HEK293 (cell line): ENCODE measurements at regions not wholly inside any gene's neighbourhood (a gene's known extent, or its start where the extent isn't known, plus 50 kb on each side); places are given as distances from the start of the nearest gene placed in this dataset.

Source experiments
- CTCF ChIA-PET: fragments of 350-600 bp; formaldehyde crosslinking; extraction: SDS; loops from one replicate; lab custom pipeline; 2021; ENCODE audit warnings: antibody characterized with exemption; lab: Yijun Ruan, JAX
- POLR2A ChIA-PET: fragments of 300-600 bp; formaldehyde crosslinking; extraction: SDS; loops from one replicate; lab custom pipeline; 2020; ENCODE audit warnings: antibody characterized with exemption, inconsistent platforms; lab: Yijun Ruan, JAX
- H3K27ac ChIP-seq: fragments of 200-500 bp; sonication (Bioruptor generic); 2 replicates; pipeline ENCODE4 v1.5.1; 2014; ENCODE audit warnings: low read depth, low read length, control low read depth, inconsistent platforms; ENCODE audit errors: extremely low read depth
- H3K36me3 ChIP-seq, 2 experiments: fragments of 200-500 bp in 1 of 2; sonication (Bioruptor generic) in 1 of 2; 1 replicate in 1 of 2; 2 replicates in 1 of 2; pipeline ENCODE4 v1.5.1; 2014 to 2017; ENCODE audit warnings: inconsistent platforms in 2 of 2, low read length in 2 of 2; ENCODE audit not compliant: control insufficient read depth in 2 of 2, insufficient read depth in 1 of 2
- H3K4me1 ChIP-seq: fragments of 200-500 bp; sonication (Bioruptor generic); 2 replicates; pipeline ENCODE4 v1.5.1; 2014; ENCODE audit warnings: mild to moderate bottlenecking, low read length, inconsistent platforms; ENCODE audit not compliant: control insufficient read depth, insufficient read depth
- H3K4me3 ChIP-seq: 2 replicates; pipeline ENCODE4 v1.5.1; 2011; ENCODE audit warnings: low read depth, mild to moderate bottlenecking, control low read depth, low read length, moderate library complexity
- H3K9me3 ChIP-seq: fragments of 200-500 bp; sonication (Bioruptor generic); 2 replicates; pipeline ENCODE4 v1.5.1; 2014; ENCODE audit warnings: low read depth, low read length, inconsistent platforms; ENCODE audit not compliant: control insufficient read depth, insufficient read depth
- GLI2 ChIP-seq: fragments of 450-650 bp; formaldehyde crosslinking; IDR thresholded peaks from 2 replicates; pipeline ENCODE4; 2017; ENCODE audit warnings: missing biosample characterization, missing genetic modification characterization, low read depth, borderline replicate concordance
- KLF7 ChIP-seq: fragments of 450-650 bp; formaldehyde crosslinking; IDR thresholded peaks from 2 replicates; pipeline ENCODE4 v1.5.1; 2016; ENCODE audit warnings: missing biosample characterization, missing genetic modification characterization, borderline replicate concordance
- ZBTB20 ChIP-seq: fragments of 450-650 bp; formaldehyde crosslinking; IDR thresholded peaks from 2 replicates; pipeline ENCODE4 v1.5.1; 2016; ENCODE audit warnings: missing biosample characterization, missing genetic modification characterization
- ZBTB6 ChIP-seq: fragments of 450-650 bp; formaldehyde crosslinking; IDR thresholded peaks from 2 replicates; pipeline ENCODE4 v1.5.1; 2017; ENCODE audit warnings: missing biosample characterization, missing genetic modification characterization
- ZBTB8A ChIP-seq: fragments of 450-650 bp; formaldehyde crosslinking; IDR thresholded peaks from 2 replicates; pipeline ENCODE4 v1.5.1; 2016; ENCODE audit warnings: missing biosample characterization, missing genetic modification characterization
- ZNF175 ChIP-seq: fragments of 450-650 bp; formaldehyde crosslinking; IDR thresholded peaks from 2 replicates; pipeline ENCODE4 v1.5.1; 2016; ENCODE audit warnings: missing biosample characterization, missing genetic modification characterization
- ZNF19 ChIP-seq: fragments of 450-650 bp; formaldehyde crosslinking; IDR thresholded peaks from 2 replicates; pipeline ENCODE4; 2016; ENCODE audit warnings: missing biosample characterization, missing genetic modification characterization, low read depth
- ZNF239 ChIP-seq: fragments of 450-650 bp; formaldehyde crosslinking; IDR thresholded peaks from 2 replicates; pipeline ENCODE4 v1.5.1; 2016; ENCODE audit warnings: missing biosample characterization, missing genetic modification characterization
- ZNF311 ChIP-seq: fragments of 450-650 bp; formaldehyde crosslinking; IDR thresholded peaks from 2 replicates; pipeline ENCODE4 v1.5.1; 2017; ENCODE audit warnings: missing biosample characterization, missing genetic modification characterization, borderline replicate concordance
- ZNF324 ChIP-seq: fragments of 450-650 bp; formaldehyde crosslinking; IDR thresholded peaks from 2 replicates; pipeline ENCODE4 v1.5.1; 2016; ENCODE audit warnings: missing biosample characterization, missing genetic modification characterization
- ZNF335 ChIP-seq: fragments of 450-650 bp; formaldehyde crosslinking; conservative IDR thresholded peaks from 2 replicates; pipeline ENCODE4 v1.5.1; 2016; ENCODE audit warnings: missing biosample characterization, missing genetic modification characterization
- ZNF48 ChIP-seq: fragments of 450-650 bp; formaldehyde crosslinking; IDR thresholded peaks from 2 replicates; pipeline ENCODE4 v1.5.1; 2016; ENCODE audit warnings: missing biosample characterization, missing genetic modification characterization
- ZNF510 ChIP-seq: fragments of 450-650 bp; formaldehyde crosslinking; IDR thresholded peaks from 2 replicates; pipeline ENCODE4 v1.5.1; 2018; ENCODE audit warnings: mild to moderate bottlenecking, missing genetic modification characterization, missing biosample characterization; ENCODE audit not compliant: insufficient replicate concordance
- ZNF610 ChIP-seq: fragments of 450-650 bp; formaldehyde crosslinking; IDR thresholded peaks from 2 replicates; pipeline ENCODE4 v1.5.1; 2016; ENCODE audit warnings: missing biosample characterization, missing genetic modification characterization, borderline replicate concordance
- ZNF658 ChIP-seq: fragments of 450-650 bp; formaldehyde crosslinking; IDR thresholded peaks from 2 replicates; pipeline ENCODE4; 2016; ENCODE audit warnings: missing biosample characterization, missing genetic modification characterization
- ZNF670 ChIP-seq: fragments of 450-650 bp; formaldehyde crosslinking; IDR thresholded peaks from 2 replicates; pipeline ENCODE4 v1.5.1; 2016; ENCODE audit warnings: missing biosample characterization, missing genetic modification characterization, low read depth
- ZNF677 ChIP-seq: fragments of 450-650 bp; IDR thresholded peaks from 2 replicates; pipeline ENCODE4 v1.5.0; 2018; ENCODE audit warnings: missing biosample characterization, mild to moderate bottlenecking, missing genetic modification characterization, moderate library complexity
- ZNF768 ChIP-seq: fragments of 450-650 bp; formaldehyde crosslinking; IDR thresholded peaks from 2 replicates; pipeline ENCODE4 v1.5.1; 2018; ENCODE audit warnings: missing biosample characterization, mild to moderate bottlenecking, missing genetic modification characterization
- ZNF777 ChIP-seq: fragments of 450-650 bp; formaldehyde crosslinking; IDR thresholded peaks from 2 replicates; pipeline ENCODE4 v1.5.1; 2017; ENCODE audit warnings: missing biosample characterization, missing genetic modification characterization, borderline replicate concordance
- ZNF791 ChIP-seq: fragments of 450-650 bp; formaldehyde crosslinking; IDR thresholded peaks from 2 replicates; pipeline ENCODE4 v1.5.1; 2016; ENCODE audit warnings: missing biosample characterization, missing genetic modification characterization
- ZNF837 ChIP-seq: fragments of 450-650 bp; formaldehyde crosslinking; IDR thresholded peaks from 2 replicates; pipeline ENCODE4 v1.5.1; 2016; ENCODE audit warnings: missing biosample characterization, missing genetic modification characterization
- TF ChIP-seq, protein P1 (sequence below): fragments of 450-650 bp; formaldehyde crosslinking; IDR thresholded peaks from 2 replicates; pipeline ENCODE4 v1.5.1; 2016; ENCODE audit warnings: missing biosample characterization, missing genetic modification characterization

GRCh38 chr1:101728029-101728428 is 268.7 kb downstream of the OLFM3 start (continued):
- TF ChIP-seq, protein P1, sequence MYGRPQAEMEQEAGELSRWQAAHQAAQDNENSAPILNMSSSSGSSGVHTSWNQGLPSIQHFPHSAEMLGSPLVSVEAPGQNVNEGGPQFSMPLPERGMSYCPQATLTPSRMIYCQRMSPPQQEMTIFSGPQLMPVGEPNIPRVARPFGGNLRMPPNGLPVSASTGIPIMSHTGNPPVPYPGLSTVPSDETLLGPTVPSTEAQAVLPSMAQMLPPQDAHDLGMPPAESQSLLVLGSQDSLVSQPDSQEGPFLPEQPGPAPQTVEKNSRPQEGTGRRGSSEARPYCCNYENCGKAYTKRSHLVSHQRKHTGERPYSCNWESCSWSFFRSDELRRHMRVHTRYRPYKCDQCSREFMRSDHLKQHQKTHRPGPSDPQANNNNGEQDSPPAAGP: no peak
- no peak for TF ChIP-seq ZNF175
- TF ChIP-seq KLF7 (tag by site-specific recombination): no peak
- TF ChIP-seq ZNF239 (tag by site-specific recombination): no peak
- TF ChIP-seq ZNF48 (tag by site-specific recombination): no peak

GRCh38 chr1:101730559-101730958 is 266.2 kb downstream of the OLFM3 start:
- no peak overlapping the region for H3K4me3 ChIP-seq
- no peak overlapping the region for H3K27ac ChIP-seq
- H3K4me1 ChIP-seq: no peaks in the 10 kb centered on the region
- H3K9me3 ChIP-seq: no peaks in the 10 kb centered on the region
- ChIA-PET CTCF (interaction anchor here (1.0 kb wide), 1 partner anchor 224 kb away, joined by 4 read pairs; no protein-coding TSS in a partner anchor), POLR2A (no interaction called here)
- H3K36me3 ChIP-seq: no peaks in the 10 kb centered on the region
- TF ChIP-seq ZNF324 (no peak), ZNF658 (no peak), ZNF670 (tag by site-specific recombination) (no peak), ZNF791 (no peak), ZNF837 (no peak), ZNF777 (tag by site-specific recombination) (no peak), ZBTB20 (tag by site-specific recombination) (no peak), GLI2 (tag by site-specific recombination) (no peak)
- TF ChIP-seq, protein P1: no peak

DNA sequence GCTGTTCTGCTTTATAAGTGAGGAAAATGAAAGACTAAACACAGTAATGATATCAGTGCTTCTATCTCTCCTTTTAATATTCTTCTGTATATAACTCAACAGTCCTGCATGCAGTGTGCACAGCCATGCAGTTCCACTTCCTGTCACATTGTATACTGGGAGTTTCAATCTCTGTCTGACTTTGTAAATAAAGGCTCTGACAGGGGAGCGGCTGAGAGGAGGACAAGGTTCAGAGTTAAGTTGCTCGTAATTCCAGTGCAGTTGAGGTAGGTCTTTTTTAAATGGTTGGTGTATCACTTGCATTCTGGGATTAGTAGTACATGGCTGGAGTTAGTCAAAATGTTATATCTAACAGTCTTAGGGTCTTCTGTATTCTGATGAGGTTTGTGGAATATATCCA is 264.5 kb downstream of the OLFM3 start:
- Histone ChIP-seq H3K4me1 (no peaks in the 10 kb centered on the region), H3K27ac (no peak overlapping the region), H3K9me3 (no peaks in the 10 kb centered on the region), H3K4me3 (no peak overlapping the region), H3K36me3 (no peaks in the 10 kb centered on the region)
- TF ChIP-seq ZBTB6 (tag by site-specific recombination) (no peak), ZBTB8A (no peak), ZNF677 (tag by site-specific recombination) (no peak), ZNF335 (tag by site-specific recombination) (no peak)
- POLR2A ChIA-PET: no interaction called here
- CTCF ChIA-PET: no interaction called here

DNA sequence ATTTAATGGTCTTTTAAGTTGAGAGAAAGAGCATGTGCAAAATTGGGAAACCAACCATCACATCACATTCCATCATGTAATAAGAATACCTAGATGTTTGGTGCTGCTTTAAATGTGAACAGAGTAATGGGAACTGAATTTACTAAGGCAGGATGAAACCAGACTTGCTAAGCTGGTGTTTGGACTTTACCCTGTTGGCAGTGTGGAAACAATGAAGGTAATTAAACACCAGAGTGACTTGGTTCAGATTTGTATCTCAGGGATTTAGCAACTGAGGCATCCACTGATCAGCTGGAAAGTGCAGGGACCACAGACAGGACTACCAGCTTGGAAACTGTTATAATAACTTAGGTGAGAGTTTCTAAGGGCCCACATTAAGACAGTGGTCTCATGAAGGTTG is 263.4 kb downstream of the OLFM3 start:
- no peak for TF ChIP-seq ZNF19 (tag by site-specific recombination)
- no peak for TF ChIP-seq ZNF311 (tag by site-specific recombination)
- TF ChIP-seq ZNF768 (tag by site-specific recombination): no peak
- TF ChIP-seq ZNF610: no peak
- TF ChIP-seq ZNF510 (tag by site-specific recombination): no peak
- Histone ChIP-seq H3K27ac (no peak overlapping the region), H3K36me3 (no peaks in the 10 kb centered on the region), H3K4me1 (no peaks in the 10 kb centered on the region), H3K9me3 (no peaks in the 10 kb centered on the region), H3K4me3 (no peak overlapping the region)
- ChIA-PET CTCF (no interaction called here), POLR2A (no interaction called here)
